Adrenal gland (tissue), 9 donors: ENCODE measurements at regions not wholly inside any gene's neighbourhood (a gene's known extent, or its start where the extent isn't known, plus 50 kb on each side); places are given as distances from the start of the nearest gene placed in this dataset.

Source experiments
- DNase-seq, 7 donors: peaks; one replicate each; pipeline ENCODE4 v3.0.0-alpha.2; 2019 to 2020
- H3K27ac ChIP-seq, 5 donors: fragments of 200-600 bp; sonication (generic) in 4 of 5; 1 replicate in 3 of 5; 2 replicates in 2 of 5; pipeline versions ENCODE4 v1.5.1 to v1.8.0; 2016 to 2020; ENCODE audit warnings: mild to moderate bottlenecking in 1 of 5
- H3K27me3 ChIP-seq: fragments of 200-600 bp; 2 replicates; pipeline ENCODE4 v1.8.0; 2021
- H3K36me3 ChIP-seq, 2 donors: fragments of 200-600 bp; replicated peaks in 1 of 2; 1 replicate in 1 of 2; 2 replicates in 1 of 2; pipeline versions ENCODE4 v1.5.1 to v1.8.0; 2018 to 2022
- H3K4me1 ChIP-seq, 2 donors: fragments of 200-600 bp; replicated peaks in 1 of 2; 1 replicate in 1 of 2; 2 replicates in 1 of 2; pipeline versions ENCODE4 v1.5.1 to v1.8.0; 2018 to 2021
- H3K4me3 ChIP-seq, 4 donors: fragments of 200-600 bp; sonication (generic) in 3 of 4; one replicate each; pipeline ENCODE4 v1.5.1; 2016 to 2018
- H3K9me3 ChIP-seq, 3 donors: fragments of 200-600 bp; sonication (generic) in 1 of 3; replicated peaks in 1 of 3; 1 replicate in 2 of 3; 2 replicates in 1 of 3; pipeline versions ENCODE4 v1.5.1 to v1.8.0; 2016 to 2021
- CTCF ChIP-seq, 6 experiments: fragments of 450-650 bp in 4 of 6; fragments of 200-600 bp in 2 of 6; sonication (generic) in 1 of 6; IDR thresholded peaks; 1 replicate in 5 of 6; 2 replicates in 1 of 6; pipeline versions ENCODE4 v1.5.1 to v1.8.0; 2016 to 2021; ENCODE audit warnings: antibody characterized with exemption in 6 of 6, mild to moderate bottlenecking in 2 of 6, moderate library complexity in 1 of 6
- POLR2A ChIP-seq, 2 donors: fragments of 450-650 bp; IDR thresholded peaks; one replicate each; pipeline ENCODE4 v1.6.1; 2017; ENCODE audit warnings: antibody characterized with exemption in 2 of 2, mild to moderate bottlenecking in 2 of 2, moderate library complexity in 1 of 2
- WGBS, 4 donors: extraction: QIAGEN DNeasy Blood & Tissue Kit in 2 of 4; methylation state at CpG; one replicate each; pipeline versions ENCODE4 v1.1.5 to v1.1.7; 2013 to 2017; 5-methylcytosine and 5-hydroxymethylcytosine counted together
- intact Hi-C, 2 donors: fragments of 100-400 bp; cut with DNase I; formaldehyde crosslinking; loops; one replicate each; pipeline versions ENCODE4 v1.14.1 to v1.15.0; 2022 to 2023
- donor health status: healthy with polysubstance abuse.
- donor health status: Bipolar disorder and iron deficiency.
- donor health status: DM: yes; HTN: yes; CAD: no.
- donor health status: DM: no; HTN: no; CAD: no.
- donor health status: DM: no; HTN: no; CAD: no.

- peaks cover 19 to 23% of the 10 kb centered on the region in 2 donors for H3K4me1 ChIP-seq
- no peaks in the 10 kb centered on the region for H3K9me3 ChIP-seq
- H3K4me3 ChIP-seq: no peak overlapping the region
- no peaks in the 10 kb centered on the region for H3K27me3 ChIP-seq
- intact Hi-C loops: no loop called here
- WGBS, 4 donors: 43 to 52% (median 47%) methylated on average over 3 of the region's 3 CpGs
- TF ChIP-seq CTCF (IDR thresholded peaks at IDR 0.05): no peak
- no peak for TF ChIP-seq POLR2A (IDR thresholded peaks at IDR 0.05)
- H3K27ac ChIP-seq: no peak overlapping the region
- no peak for DNase-seq
- no peaks in the 10 kb centered on the region for H3K36me3 ChIP-seq
Observed at GRCh38 chr6:166003569-166003968, 164.1 kb downstream of the TBXT start.

- TF ChIP-seq POLR2A (IDR thresholded peaks at IDR 0.05): no peak
- TF ChIP-seq CTCF (IDR thresholded peaks at IDR 0.05): no peak
- no peak overlapping the region for H3K27ac ChIP-seq
- H3K36me3 ChIP-seq: no peaks in the 10 kb centered on the region
- intact Hi-C loops: no loop called here
- H3K9me3 ChIP-seq: no peaks in the 10 kb centered on the region
- no peaks in the 10 kb centered on the region for H3K27me3 ChIP-seq
- no peak overlapping the region for H3K4me3 ChIP-seq
- DNase-seq: no peak
- 78 to 85% (median 81%) methylated on average over 9 of the region's 9 CpGs for WGBS, 4 donors
- H3K4me1 ChIP-seq: peaks cover 2% of the 10 kb centered on the region in 2 donors
Observed at GRCh38 chr6:166001359-166001758, 166.3 kb downstream of the TBXT start.

GRCh38 chr6:165999279-165999678 lies 168.4 kb downstream of the TBXT start:
- intact Hi-C loops: no loop called here
- no peaks in the 10 kb centered on the region for H3K36me3 ChIP-seq
- no peak for DNase-seq
- no peaks in the 10 kb centered on the region for H3K27me3 ChIP-seq
- no peak overlapping the region for H3K27ac ChIP-seq
- H3K4me3 ChIP-seq: no peak overlapping the region
- H3K9me3 ChIP-seq: no peaks in the 10 kb centered on the region
- no peaks in the 10 kb centered on the region for H3K4me1 ChIP-seq
- 92 to 93% (median 92%) methylated on average over 8 of the region's 8 CpGs for WGBS, 4 donors
- TF ChIP-seq CTCF (IDR thresholded peaks at IDR 0.05): no peak
- TF ChIP-seq POLR2A (IDR thresholded peaks at IDR 0.05): no peak

GRCh38 chr6:165998072-165998471 lies 169.6 kb downstream of the TBXT start:
- Histone ChIP-seq H3K4me1 (no peaks in the 10 kb centered on the region), H3K9me3 (no peaks in the 10 kb centered on the region), H3K27me3 (no peaks in the 10 kb centered on the region), H3K36me3 (no peaks in the 10 kb centered on the region), H3K27ac (no peak overlapping the region), H3K4me3 (no peak overlapping the region)
- 70 to 85% (median 73%) methylated on average over 3 of the region's 3 CpGs for WGBS, 4 donors
- TF ChIP-seq CTCF (IDR thresholded peaks at IDR 0.05) (no peak), POLR2A (IDR thresholded peaks at IDR 0.05) (no peak)
- intact Hi-C loops: no loop called here
- DNase-seq: no peak
